ENCODE measurements at regions not wholly inside any gene's neighbourhood (a gene's known extent, or its start where the extent isn't known, plus 50 kb on each side); places are given as distances from the start of the nearest gene placed in this dataset.

DNA sequence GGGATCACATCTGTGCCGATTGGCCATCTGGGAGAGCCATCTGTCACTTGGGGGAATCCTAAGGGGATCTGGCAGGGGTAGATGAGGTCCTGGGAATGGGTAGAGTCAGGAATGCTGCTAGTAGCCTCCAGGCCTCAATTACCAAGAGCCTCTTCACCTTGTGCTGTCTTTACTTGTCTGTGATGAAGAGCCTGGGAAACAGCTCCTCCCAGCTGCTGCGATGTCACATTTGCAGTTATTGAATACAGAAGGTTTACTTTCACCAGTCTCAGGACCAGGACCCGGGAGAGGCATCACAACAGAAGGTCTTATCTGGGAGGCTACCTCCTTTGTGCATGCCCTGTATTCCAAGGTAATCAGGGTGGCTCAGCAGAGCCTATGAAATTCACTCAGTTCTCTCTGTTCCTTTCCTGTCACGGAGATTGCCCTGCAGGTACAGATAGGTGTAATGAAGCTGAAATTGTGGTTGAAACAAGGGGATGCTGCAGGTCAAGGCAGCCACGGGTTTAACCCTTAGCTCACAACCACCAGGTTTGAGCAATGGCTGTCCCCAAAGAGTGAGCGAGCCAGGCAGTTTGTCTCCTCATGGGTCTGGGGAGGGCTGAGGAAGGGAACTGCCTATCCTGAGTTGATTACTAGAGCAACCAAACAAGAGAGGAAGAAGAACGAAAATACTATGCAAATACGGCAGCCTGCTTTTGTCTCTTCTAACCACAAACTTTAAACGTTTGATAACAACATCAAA, 298.9 kb upstream of the RORA start:
- no peaks in the 10 kb centered on the region for H3K9me3 ChIP-seq
- intact Hi-C loops (cut with DNase I), result no loop called here
- WGBS, 2 donors, result 70 to 73% methylated on average over 9 of the region's 9 CpGs
- no peaks in the 10 kb centered on the region for H3K27me3 ChIP-seq
- no peaks in the 10 kb centered on the region for H3K36me3 ChIP-seq
- no peak overlapping the region for H3K27ac ChIP-seq
- no peaks in the 10 kb centered on the region for H3K4me1 ChIP-seq
- no peak overlapping the region for H3K4me3 ChIP-seq (replicated peaks in 1 of 3)
- no peak for DNase-seq
- TF ChIP-seq, protein P1, sequence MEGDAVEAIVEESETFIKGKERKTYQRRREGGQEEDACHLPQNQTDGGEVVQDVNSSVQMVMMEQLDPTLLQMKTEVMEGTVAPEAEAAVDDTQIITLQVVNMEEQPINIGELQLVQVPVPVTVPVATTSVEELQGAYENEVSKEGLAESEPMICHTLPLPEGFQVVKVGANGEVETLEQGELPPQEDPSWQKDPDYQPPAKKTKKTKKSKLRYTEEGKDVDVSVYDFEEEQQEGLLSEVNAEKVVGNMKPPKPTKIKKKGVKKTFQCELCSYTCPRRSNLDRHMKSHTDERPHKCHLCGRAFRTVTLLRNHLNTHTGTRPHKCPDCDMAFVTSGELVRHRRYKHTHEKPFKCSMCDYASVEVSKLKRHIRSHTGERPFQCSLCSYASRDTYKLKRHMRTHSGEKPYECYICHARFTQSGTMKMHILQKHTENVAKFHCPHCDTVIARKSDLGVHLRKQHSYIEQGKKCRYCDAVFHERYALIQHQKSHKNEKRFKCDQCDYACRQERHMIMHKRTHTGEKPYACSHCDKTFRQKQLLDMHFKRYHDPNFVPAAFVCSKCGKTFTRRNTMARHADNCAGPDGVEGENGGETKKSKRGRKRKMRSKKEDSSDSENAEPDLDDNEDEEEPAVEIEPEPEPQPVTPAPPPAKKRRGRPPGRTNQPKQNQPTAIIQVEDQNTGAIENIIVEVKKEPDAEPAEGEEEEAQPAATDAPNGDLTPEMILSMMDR (IDR thresholded peaks at IDR 0.05), result no peak
- no peak for TF ChIP-seq POLR2A (IDR thresholded peaks at IDR 0.05)

DNA sequence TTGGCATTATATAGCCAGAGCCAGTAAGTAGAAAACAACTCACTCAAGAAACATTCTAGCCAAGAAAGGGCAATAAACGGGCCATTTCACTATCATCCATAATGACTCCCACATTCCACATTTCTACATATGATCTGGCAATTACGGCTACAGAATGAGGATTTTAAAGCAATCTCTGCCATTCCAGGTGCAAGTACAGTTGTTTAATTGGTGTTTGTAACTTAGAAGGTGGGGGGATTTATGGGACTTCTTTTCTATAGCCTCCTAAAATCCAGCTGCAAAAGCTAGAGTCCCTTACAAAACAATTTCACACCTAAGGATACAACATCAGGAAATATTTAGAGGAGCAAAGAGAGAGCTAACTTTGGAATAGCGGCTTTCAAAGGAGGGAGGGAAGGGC, 295.4 kb upstream of the RORA start:
- no peaks in the 10 kb centered on the region for H3K27me3 ChIP-seq
- no peaks in the 10 kb centered on the region for H3K36me3 ChIP-seq
- no peak overlapping the region for H3K27ac ChIP-seq
- no peaks in the 10 kb centered on the region for H3K9me3 ChIP-seq
- TF ChIP-seq, protein P1 (IDR thresholded peaks at IDR 0.05), result no peak
- WGBS, 2 donors, result 67 to 92% methylated on average over 3 of the region's 3 CpGs
- DNase-seq, result no peak
- no peaks in the 10 kb centered on the region for H3K4me1 ChIP-seq
- H3K4me3 ChIP-seq (replicated peaks in 1 of 3), result no peak overlapping the region
- intact Hi-C loops (cut with DNase I), result no loop called here

DNA sequence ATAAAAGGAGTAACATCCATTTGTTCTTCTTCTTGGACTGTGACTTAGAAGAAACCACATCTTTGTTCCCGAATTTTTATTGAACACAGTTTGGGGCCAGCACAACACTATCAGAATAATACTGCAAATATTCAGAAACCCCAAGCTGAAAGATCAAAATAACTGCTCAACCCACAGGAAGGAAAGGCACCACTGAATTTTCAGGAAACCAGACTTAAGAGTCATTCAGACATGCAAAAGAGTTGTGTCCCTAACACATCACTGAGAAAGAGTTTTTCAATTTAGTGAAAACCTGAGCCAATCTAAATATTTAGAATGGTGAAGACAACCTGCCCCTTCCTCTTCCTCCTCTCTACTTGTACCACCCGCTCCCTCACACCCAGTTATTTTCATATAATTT, 295.0 kb upstream of the RORA start:
- Histone ChIP-seq H3K9me3 (no peaks in the 10 kb centered on the region), H3K27me3 (no peaks in the 10 kb centered on the region), H3K36me3 (no peaks in the 10 kb centered on the region), H3K27ac (no peak overlapping the region), H3K4me1 (no peaks in the 10 kb centered on the region), H3K4me3 (replicated peaks in 1 of 3) (no peak overlapping the region)
- DNase-seq, result no peak
- intact Hi-C loops (cut with DNase I), result no loop called here
- TF ChIP-seq, protein P1 (IDR thresholded peaks at IDR 0.05), result no peak
- TF ChIP-seq POLR2A (IDR thresholded peaks at IDR 0.05), result no peak
- 60 to 79% methylated on average over 2 of the region's 2 CpGs for WGBS, 2 donors

DNA sequence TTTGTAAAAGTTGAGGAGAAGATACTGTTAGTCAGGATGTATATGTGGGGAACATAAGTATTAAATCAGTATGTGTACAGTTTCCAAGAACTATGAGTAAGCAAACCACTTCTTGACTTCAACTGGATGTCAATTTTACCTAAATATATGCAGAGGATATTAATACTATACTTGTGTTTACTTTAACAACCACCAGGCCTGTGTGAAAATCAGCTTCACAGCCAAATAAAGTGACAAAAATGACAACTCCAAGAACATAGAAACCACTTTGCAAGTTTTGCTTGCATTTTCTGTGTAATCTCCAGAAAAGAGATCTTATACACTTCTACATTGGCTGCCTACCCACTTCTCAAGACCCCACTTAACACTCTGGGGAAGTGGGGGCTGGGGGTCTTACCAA, 293.3 kb upstream of the RORA start:
- intact Hi-C loops (cut with DNase I), result no loop called here
- Histone ChIP-seq H3K27me3 (no peaks in the 10 kb centered on the region), H3K36me3 (no peaks in the 10 kb centered on the region), H3K9me3 (no peaks in the 10 kb centered on the region), H3K4me1 (no peaks in the 10 kb centered on the region), H3K4me3 (replicated peaks in 1 of 3) (no peak overlapping the region), H3K27ac (no peak overlapping the region)
- DNase-seq, result no peak
- no peak for TF ChIP-seq POLR2A (IDR thresholded peaks at IDR 0.05)
- TF ChIP-seq, protein P1 (IDR thresholded peaks at IDR 0.05), result no peak

DNA sequence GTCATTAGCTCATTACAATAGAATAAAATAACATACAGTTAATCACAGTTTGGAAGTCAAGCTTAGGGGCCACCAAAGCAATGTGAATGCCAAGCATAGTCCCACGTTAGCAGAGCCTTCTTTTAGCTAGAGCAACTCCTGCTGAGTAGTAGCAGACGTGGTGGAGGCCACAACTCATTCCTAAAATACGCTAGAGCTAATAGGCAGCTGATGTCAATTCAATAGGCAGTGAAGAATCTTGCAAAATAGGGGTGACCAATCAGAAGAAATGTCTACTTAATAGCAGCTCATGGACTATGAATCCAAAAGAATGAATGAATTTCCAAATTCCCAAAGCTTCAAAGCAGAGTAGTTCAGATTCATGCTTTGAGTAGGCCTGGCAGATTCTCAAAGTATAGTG, 292.9 kb upstream of the RORA start:
- Histone ChIP-seq H3K27me3 (no peaks in the 10 kb centered on the region), H3K36me3 (no peaks in the 10 kb centered on the region), H3K4me1 (no peaks in the 10 kb centered on the region), H3K9me3 (no peaks in the 10 kb centered on the region), H3K4me3 (replicated peaks in 1 of 3) (no peak overlapping the region), H3K27ac (no peak overlapping the region)
- WGBS, 2 donors, result 26 to 43% methylated on average over 3 of the region's 3 CpGs
- TF ChIP-seq, protein P1 (IDR thresholded peaks at IDR 0.05), result no peak
- TF ChIP-seq POLR2A (IDR thresholded peaks at IDR 0.05), result no peak
- DNase-seq, result no peak
- intact Hi-C loops (cut with DNase I), result no loop called here
